ENCODE measurements at regions not wholly inside any gene's neighbourhood (a gene's known extent, or its start where the extent isn't known, plus 50 kb on each side); places are given as distances from the start of the nearest gene placed in this dataset.
A peak's percentile ranks its signal among the peaks of the same experiment; 100 is the strongest.

DNA sequence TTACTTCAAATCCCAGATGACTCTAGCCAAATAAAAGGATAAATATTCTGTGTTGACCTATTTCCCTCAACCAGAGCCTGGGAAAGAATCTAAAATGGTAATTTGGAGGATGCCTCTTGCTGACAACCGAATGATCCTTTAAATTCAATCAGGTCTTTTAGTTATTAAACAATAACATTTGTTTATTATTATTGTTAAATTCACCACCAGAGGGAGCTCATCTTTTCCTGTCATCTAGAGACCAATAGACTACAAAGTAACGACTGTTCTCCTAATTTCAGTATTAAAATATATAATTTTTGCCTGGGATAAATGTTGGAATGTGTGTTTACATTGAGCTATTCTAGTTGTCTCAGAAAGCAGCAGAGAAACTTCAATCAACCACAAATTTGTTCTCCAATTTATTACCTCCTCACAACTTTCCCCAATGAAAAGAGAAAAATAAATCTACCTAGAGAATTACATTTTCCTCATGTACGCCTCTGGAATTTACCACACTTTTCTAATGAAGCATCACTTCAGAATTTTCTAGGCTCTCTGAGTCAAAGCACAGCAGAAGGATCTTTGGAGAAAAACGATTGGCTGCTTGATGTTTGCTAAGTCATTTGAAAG is 142.7 kb downstream of the SCG2 start:
- DNase-seq (ENCODE audit: low read depth in 1 of 2, low spot score in 1 of 2): peak in 1 of 2 experiments; percentile 20
- TF ChIP-seq JUND (IDR thresholded peaks at IDR 0.05; ENCODE audit: low read depth): no peak
- in situ Hi-C loops (cut with HindIII; ENCODE audit: low pct_unique_long_range_greater_than_20kb, low sequenced_read_pairs): no loop called here

DNA sequence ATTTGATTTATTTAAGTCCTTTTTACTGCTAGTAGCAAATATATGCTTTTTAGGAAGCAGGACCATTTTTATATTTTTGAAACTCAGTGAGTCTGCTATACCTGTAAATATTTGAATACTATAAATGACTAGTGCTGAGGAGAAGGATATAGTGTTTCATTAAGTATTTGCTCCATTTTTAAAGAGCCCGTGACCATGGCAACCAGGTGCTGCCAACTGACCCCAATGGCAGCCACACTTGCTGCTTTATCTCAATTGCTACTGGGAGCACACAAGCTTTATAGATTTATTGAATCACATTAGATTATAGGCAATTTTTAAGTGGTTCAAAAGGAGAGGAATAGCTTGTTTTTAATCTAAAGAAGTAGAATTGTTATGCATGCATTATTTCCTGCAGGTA is 142.0 kb downstream of the SCG2 start:
- in situ Hi-C loops (cut with HindIII; ENCODE audit: low pct_unique_long_range_greater_than_20kb, low sequenced_read_pairs): no loop called here
- DNase-seq (ENCODE audit: low read depth in 1 of 2, low spot score in 1 of 2): no peak

DNA sequence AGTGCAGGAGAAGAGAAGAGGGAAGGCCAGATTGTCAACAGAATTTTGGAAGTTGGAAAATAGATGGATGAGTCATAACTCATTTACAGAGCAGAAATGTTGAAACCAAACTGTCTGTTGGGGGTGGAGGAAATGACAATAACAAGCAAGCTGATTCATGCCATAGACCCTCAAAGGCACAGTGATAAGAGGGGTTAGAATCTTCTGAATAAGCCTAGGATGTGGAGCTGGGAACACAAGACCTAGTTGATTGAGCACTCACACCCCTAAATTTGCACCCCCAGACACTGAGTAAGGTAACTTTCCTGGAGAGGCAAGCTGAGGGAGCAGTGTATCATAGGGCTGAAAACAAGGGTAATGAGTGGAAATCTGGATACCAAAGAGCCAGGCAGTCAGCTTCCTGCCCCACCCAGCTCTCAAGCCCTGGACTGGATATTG is 141.4 kb downstream of the SCG2 start:
- in situ Hi-C loops (cut with HindIII; ENCODE audit: low pct_unique_long_range_greater_than_20kb, low sequenced_read_pairs): no loop called here

More for the DNA sequence above, 142.0 kb downstream of the SCG2 start:
- no peak for TF ChIP-seq JUND (IDR thresholded peaks at IDR 0.05; ENCODE audit: low read depth)

DNA sequence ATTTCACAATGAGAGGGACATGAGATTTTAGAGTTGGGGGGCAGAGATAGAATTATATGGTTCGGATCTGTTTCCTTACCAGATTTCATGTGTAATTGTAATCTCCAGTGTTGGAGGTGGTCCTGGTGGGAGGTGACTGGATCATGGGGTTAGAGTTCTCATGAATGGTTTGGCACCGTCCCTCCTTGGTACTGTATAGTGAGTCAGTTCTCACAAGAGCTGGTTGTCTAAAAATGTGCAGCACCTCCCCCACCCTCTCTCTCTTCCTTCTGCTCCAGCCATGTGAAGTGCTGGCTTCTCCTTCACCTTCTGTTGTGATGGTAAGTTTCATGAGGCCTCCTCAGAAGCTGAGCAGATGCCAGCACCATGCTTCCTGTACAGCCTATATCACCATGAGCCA is 138.1 kb downstream of the SCG2 start:
- DNase-seq (ENCODE audit: low read depth in 1 of 2, low spot score in 1 of 2): no peak
- no peak for TF ChIP-seq JUND (IDR thresholded peaks at IDR 0.05; ENCODE audit: low read depth)
- in situ Hi-C loops (cut with HindIII; ENCODE audit: low pct_unique_long_range_greater_than_20kb, low sequenced_read_pairs): no loop called here

More for the DNA sequence above, 141.4 kb downstream of the SCG2 start:
- TF ChIP-seq JUND (IDR thresholded peaks at IDR 0.05; ENCODE audit: low read depth): no peak
- no peak for DNase-seq (ENCODE audit: low read depth in 1 of 2, low spot score in 1 of 2)

DNA sequence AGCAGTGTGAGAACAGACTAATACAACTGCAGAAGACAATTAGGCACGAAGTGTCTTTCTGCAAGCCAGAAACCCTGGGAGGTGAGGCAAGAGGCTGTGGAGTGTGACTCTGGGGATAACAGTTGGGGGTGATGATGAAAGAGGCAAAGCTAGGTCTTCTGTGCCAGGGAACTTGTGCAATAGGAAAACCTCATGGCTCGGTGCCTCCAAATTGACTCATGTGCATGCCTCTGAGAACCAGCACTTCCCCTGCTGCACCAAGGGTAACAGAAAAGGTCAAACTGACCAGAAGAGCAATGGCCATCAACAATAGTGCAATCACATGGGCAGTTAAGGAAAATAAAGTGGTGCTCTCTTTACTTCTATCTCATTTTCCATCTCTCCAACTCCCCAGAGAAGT is 136.4 kb downstream of the SCG2 start:
- DNase-seq (ENCODE audit: low read depth in 1 of 2, low spot score in 1 of 2): peak in 1 of 2 experiments; percentile 18
- in situ Hi-C loops (cut with HindIII; ENCODE audit: low pct_unique_long_range_greater_than_20kb, low sequenced_read_pairs): no loop called here
- TF ChIP-seq JUND (IDR thresholded peaks at IDR 0.05; ENCODE audit: low read depth): no peak

DNA sequence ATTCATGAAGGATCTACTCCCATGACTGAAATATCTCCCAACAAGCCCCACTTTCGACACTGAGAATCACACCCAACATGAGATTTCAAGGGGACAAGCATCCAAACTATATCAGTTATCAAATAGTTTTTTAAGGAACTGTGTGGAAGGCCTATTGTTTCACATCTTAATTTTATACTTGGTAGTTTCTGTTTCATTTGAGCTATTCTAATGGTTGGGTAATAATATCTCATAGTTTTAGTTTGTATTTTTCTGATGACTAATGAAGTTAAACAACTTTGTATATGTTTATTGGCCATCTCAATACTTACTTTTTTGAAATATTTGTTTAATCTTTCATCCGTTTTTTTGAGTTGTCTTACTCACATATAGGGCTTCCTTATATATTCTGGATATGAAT is 135.0 kb downstream of the SCG2 start:
- in situ Hi-C loops (cut with HindIII; ENCODE audit: low pct_unique_long_range_greater_than_20kb, low sequenced_read_pairs): no loop called here
- no peak for TF ChIP-seq JUND (IDR thresholded peaks at IDR 0.05; ENCODE audit: low read depth)
- no peak for DNase-seq (ENCODE audit: low read depth in 1 of 2, low spot score in 1 of 2)

DNA sequence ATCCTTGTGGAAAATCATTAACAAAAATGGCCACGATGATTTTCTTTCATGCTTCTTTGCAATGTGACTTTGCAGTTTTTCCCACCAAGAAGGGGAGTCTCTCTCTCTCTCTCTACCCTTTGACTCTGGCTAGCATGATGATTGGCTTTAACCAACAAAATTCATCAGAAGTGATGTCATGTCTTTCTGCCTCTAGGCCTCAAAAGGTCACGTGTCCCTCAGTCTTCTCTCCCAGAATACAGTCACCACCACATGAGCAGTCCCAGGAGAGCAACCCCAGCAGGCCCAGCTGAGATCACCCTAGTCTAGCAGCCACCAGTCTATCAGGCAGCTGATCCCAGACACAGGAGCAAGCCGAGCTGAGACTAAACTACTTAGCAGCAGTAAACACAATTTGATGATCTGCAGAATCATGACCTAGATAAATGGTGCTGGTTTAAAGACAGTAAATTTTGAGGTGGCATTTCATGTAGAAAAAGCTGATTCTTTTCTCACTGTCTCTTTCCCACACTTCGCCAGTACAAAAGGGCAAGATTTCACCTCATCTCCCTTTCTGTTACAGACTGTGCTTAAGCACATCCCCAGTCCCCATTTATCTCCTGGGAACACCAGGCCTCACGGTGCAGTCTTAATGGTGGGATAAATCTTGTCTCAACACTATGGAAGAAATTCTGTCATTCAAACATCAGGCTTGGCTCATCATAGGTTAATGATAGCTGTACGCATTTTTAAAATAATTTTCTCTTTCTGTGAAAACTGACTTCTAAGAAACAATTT is 132.7 kb downstream of the SCG2 start:
- no peak for DNase-seq (ENCODE audit: low read depth in 1 of 2, low spot score in 1 of 2)
- in situ Hi-C loops (cut with HindIII; ENCODE audit: low pct_unique_long_range_greater_than_20kb, low sequenced_read_pairs): no loop called here
- no peak for TF ChIP-seq JUND (IDR thresholded peaks at IDR 0.05; ENCODE audit: low read depth)

DNA sequence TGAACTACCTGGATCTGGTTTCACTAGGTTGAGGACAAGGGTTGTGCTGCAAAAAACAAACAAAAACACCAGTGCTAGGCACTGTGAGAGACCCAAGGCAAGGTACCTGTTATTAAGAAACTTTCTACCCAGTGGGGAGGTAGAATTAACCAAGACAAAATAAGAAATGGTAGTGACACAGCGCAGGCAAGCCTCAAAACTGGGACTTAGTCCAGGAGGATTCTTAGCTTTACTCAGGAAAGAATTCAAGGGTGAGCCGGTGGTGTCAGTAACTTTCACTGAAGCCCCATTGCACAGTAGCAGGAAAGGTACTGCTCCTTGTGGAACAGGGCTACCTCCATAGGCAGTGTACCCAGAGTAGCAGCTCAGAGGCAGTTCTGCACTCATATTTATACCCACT is 131.6 kb downstream of the SCG2 start:
- in situ Hi-C loops (cut with HindIII; ENCODE audit: low pct_unique_long_range_greater_than_20kb, low sequenced_read_pairs): no loop called here
- DNase-seq (ENCODE audit: low read depth in 1 of 2, low spot score in 1 of 2): no peak
- TF ChIP-seq JUND (IDR thresholded peaks at IDR 0.05; ENCODE audit: low read depth): no peak

DNA sequence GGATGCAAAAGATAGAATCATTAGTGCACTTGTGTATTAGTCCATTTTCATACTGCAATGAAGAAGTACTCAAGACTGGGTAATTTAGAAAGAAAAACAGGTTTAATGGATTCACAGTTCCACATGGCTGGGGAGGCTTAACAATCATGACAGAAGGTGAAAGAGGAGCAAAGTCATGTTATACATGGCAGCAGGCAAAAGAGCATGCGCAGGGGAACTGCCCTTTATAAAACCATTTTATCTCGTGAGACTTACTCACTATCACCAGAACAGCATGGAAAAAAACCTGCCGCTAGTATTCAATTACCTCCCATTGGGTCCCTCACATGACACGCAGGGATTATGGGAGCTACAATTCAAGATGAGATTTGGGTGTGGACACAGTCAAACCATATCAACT is 129.4 kb downstream of the SCG2 start:
- no peak for DNase-seq (ENCODE audit: low read depth in 1 of 2, low spot score in 1 of 2)
- no peak for TF ChIP-seq JUND (IDR thresholded peaks at IDR 0.05; ENCODE audit: low read depth)
- in situ Hi-C loops (cut with HindIII; ENCODE audit: low pct_unique_long_range_greater_than_20kb, low sequenced_read_pairs): no loop called here

DNA sequence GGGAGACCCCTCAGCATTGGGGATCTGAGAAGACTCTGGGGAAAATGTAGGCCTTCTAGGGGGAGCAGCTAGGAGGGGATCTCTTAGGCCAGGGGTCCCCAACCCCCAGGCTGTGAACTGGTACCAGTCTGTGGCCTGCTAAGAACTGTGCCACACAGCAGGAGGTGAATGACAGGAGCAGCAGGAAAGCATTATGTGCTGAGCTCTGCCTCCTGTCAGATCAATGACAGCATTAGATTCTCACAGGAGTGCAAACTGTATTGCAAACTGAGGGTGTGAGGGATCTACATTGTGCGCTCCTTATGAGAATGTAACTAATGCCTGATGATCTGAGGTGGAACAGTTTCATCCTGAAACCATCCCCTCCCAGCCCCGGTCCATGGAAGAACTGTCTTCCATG is 127.3 kb downstream of the SCG2 start:
- DNase-seq (ENCODE audit: low read depth in 1 of 2, low spot score in 1 of 2): no peak
- no peak for TF ChIP-seq JUND (IDR thresholded peaks at IDR 0.05; ENCODE audit: low read depth)
- in situ Hi-C loops (cut with HindIII; ENCODE audit: low pct_unique_long_range_greater_than_20kb, low sequenced_read_pairs): no loop called here

DNA sequence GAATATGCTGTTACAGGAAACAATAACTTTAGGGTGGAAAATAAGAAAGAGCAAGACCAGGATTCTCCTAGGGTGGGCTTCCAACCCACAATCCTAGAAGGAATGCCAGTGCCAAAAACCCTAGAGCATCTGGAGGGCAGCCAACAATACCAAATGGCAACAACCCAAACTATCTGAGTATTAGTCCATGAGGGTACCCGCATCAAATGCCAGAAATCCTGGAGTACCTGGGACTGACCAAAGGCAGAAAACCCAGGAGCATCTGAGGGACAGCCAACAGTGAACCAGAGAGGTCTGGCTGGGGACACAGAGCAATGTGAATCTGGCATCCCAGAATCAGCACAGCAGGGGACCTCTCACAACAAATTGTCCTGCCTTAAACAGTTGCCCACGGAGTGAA is 126.3 kb downstream of the SCG2 start:
- no peak for DNase-seq (ENCODE audit: low read depth in 1 of 2, low spot score in 1 of 2)
- TF ChIP-seq JUND (IDR thresholded peaks at IDR 0.05; ENCODE audit: low read depth): no peak
- in situ Hi-C loops (cut with HindIII; ENCODE audit: low pct_unique_long_range_greater_than_20kb, low sequenced_read_pairs): no loop called here

DNA sequence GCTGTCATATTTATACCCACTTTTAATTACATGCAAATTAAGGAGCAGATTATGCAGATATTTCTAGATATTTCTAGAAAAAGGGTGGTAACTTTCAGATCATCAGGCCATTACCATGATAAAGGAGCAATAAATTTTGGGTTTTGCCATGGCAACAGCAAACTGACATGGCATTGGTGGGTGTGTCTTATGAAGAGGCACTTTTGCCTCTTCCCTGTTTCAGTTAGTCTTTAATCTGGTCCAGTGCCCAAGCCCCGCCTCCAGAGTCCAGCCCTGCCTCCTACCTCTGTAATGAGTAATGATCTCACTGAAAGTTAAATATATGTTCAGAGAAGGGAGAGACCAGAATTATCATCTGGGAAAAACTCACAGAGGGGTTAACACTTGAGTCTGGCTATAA is 124.8 kb downstream of the SCG2 start:
- no peak for TF ChIP-seq JUND (IDR thresholded peaks at IDR 0.05; ENCODE audit: low read depth)
- DNase-seq (ENCODE audit: low read depth in 1 of 2, low spot score in 1 of 2): no peak
- in situ Hi-C loops (cut with HindIII; ENCODE audit: low pct_unique_long_range_greater_than_20kb, low sequenced_read_pairs): no loop called here

DNA sequence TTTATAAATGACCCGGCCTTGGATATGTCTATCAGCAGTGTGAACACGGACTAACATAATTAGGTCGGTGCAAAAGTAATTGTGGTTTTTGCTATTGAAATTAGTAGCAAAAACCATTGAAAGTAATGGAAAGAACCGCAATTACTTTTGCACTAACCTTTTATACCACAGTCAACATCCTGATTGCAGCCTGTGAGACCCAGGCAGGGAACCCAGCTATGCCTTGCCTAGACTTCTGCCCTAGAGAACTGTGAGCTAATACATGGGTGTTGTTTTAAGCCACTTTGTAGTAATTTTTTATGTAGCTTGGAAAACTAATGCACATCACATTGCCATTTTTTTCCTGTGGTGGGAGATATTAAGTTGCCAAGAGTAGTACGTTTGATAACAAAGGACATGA is 120.7 kb downstream of the SCG2 start:
- no peak for TF ChIP-seq JUND (IDR thresholded peaks at IDR 0.05; ENCODE audit: low read depth)
- DNase-seq (ENCODE audit: low read depth in 1 of 2, low spot score in 1 of 2): no peak
- in situ Hi-C loops (cut with HindIII; ENCODE audit: low pct_unique_long_range_greater_than_20kb, low sequenced_read_pairs): no loop called here
